Prostate gland (tissue), 2 donors: ENCODE measurements at regions not wholly inside any gene's neighbourhood (a gene's known extent, or its start where the extent isn't known, plus 50 kb on each side); places are given as distances from the start of the nearest gene placed in this dataset.

Experiments
- DNase-seq: peaks from one replicate; pipeline ENCODE4 v3.0.0-alpha.2; 2019; ENCODE audit warnings: low spot score
- H3K27ac ChIP-seq, 2 donors: fragments of 200-600 bp; sonication (generic); 2 replicates each; pipeline ENCODE4 v1.5.1; 2017 to 2019
- H3K27me3 ChIP-seq: fragments of 200-600 bp; sonication (generic); replicated peaks from 2 replicates; pipeline ENCODE4 v1.5.1; 2019; ENCODE audit not compliant: insufficient read depth
- H3K36me3 ChIP-seq, 2 donors: fragments of 200-600 bp; sonication (generic); 1 replicate in 1 of 2; 2 replicates in 1 of 2; pipeline versions ENCODE4 v1.5.1 to v1.8.1; 2017 to 2019
- H3K4me1 ChIP-seq: fragments of 200-600 bp; sonication (generic); replicated peaks from 2 replicates; pipeline ENCODE4 v1.5.1; 2019
- H3K4me3 ChIP-seq, 2 donors: fragments of 200-600 bp; sonication (generic); 2 replicates each; pipeline ENCODE4 v1.5.1; 2017 to 2019
- H3K9me3 ChIP-seq: fragments of 200-600 bp; sonication (generic); 2 replicates; pipeline ENCODE4 v1.5.1; 2017
- CTCF ChIP-seq, 4 experiments: fragments of 200-600 bp in 2 of 4; fragments of 450-650 bp in 2 of 4; sonication (generic) in 2 of 4; IDR thresholded peaks; 1 replicate in 3 of 4; 2 replicates in 1 of 4; pipeline ENCODE4 v1.5.1; 2016 to 2019; ENCODE audit warnings: antibody characterized with exemption in 4 of 4, mild to moderate bottlenecking in 2 of 4, moderate library complexity in 2 of 4
- POLR2A ChIP-seq: fragments of 450-650 bp; IDR thresholded peaks from one replicate; pipeline ENCODE4 v1.6.1; 2016; ENCODE audit warnings: antibody characterized with exemption, mild to moderate bottlenecking
- POLR2AphosphoS5 ChIP-seq: sonication (generic); formaldehyde crosslinking; IDR thresholded peaks from one replicate; pipeline ENCODE4 v1.6.1; 2017; ENCODE audit warnings: antibody characterized with exemption
- WGBS: methylation state at CpG from one replicate; pipeline ENCODE4 v1.1.5; 2018; 5-methylcytosine and 5-hydroxymethylcytosine counted together
- intact Hi-C: fragments of 100-400 bp; cut with DNase I; formaldehyde crosslinking; loops from one replicate; pipeline ENCODE4 v1.14.2; 2022

GRCh38 chr1:213649373-213649772, 338.4 kb upstream of the PROX1 start:
- Histone ChIP-seq H3K4me3 (no peak overlapping the region), H3K36me3 (no peaks in the 10 kb centered on the region), H3K27me3 (no peaks in the 10 kb centered on the region), H3K27ac (no peak overlapping the region), H3K9me3 (no peaks in the 10 kb centered on the region), H3K4me1 (no peaks in the 10 kb centered on the region)
- intact Hi-C loops: no loop called here
- WGBS: 57% methylated on average over 10 of the region's 10 CpGs
- TF ChIP-seq CTCF (IDR thresholded peaks at IDR 0.05): no peak
- no peak for TF ChIP-seq POLR2A
- TF ChIP-seq POLR2AphosphoS5: no peak
- no peak for DNase-seq

GRCh38 chr1:213650603-213651002, 337.2 kb upstream of the PROX1 start:
- no peaks in the 10 kb centered on the region for H3K27me3 ChIP-seq
- 58% methylated on average over 2 of the region's 2 CpGs for WGBS
- no peak overlapping the region for H3K4me3 ChIP-seq
- H3K36me3 ChIP-seq: no peaks in the 10 kb centered on the region
- H3K27ac ChIP-seq: no peak overlapping the region
- H3K9me3 ChIP-seq: no peaks in the 10 kb centered on the region
- intact Hi-C loops: no loop called here
- TF ChIP-seq CTCF (IDR thresholded peaks at IDR 0.05) (no peak), POLR2AphosphoS5 (no peak), POLR2A (no peak)
- no peak for DNase-seq
- H3K4me1 ChIP-seq: no peaks in the 10 kb centered on the region

- H3K27me3 ChIP-seq: no peaks in the 10 kb centered on the region
- H3K36me3 ChIP-seq: no peaks in the 10 kb centered on the region
- intact Hi-C loops: no loop called here
- TF ChIP-seq CTCF (IDR thresholded peaks at IDR 0.05) (no peak), POLR2A (no peak), POLR2AphosphoS5 (no peak)
- H3K27ac ChIP-seq: no peak overlapping the region
- H3K9me3 ChIP-seq: no peaks in the 10 kb centered on the region
- WGBS: 76% methylated on average over 4 of the region's 4 CpGs
- no peaks in the 10 kb centered on the region for H3K4me1 ChIP-seq
- no peak overlapping the region for H3K4me3 ChIP-seq
- DNase-seq: no peak
These were observed 336.7 kb upstream of the PROX1 start for GRCh38 chr1:213651077-213651476.

GRCh38 chr1:213652109-213652508, 335.7 kb upstream of the PROX1 start:
- Histone ChIP-seq H3K36me3 (no peaks in the 10 kb centered on the region), H3K4me3 (no peak overlapping the region), H3K9me3 (no peaks in the 10 kb centered on the region), H3K27ac (no peak overlapping the region), H3K4me1 (no peaks in the 10 kb centered on the region), H3K27me3 (no peaks in the 10 kb centered on the region)
- TF ChIP-seq CTCF (IDR thresholded peaks at IDR 0.05): no peak
- no peak for TF ChIP-seq POLR2AphosphoS5
- no peak for TF ChIP-seq POLR2A
- WGBS: 97% methylated on average over 4 of the region's 4 CpGs
- DNase-seq: no peak
- intact Hi-C loops: no loop called here

GRCh38 chr1:213656039-213656438, 331.7 kb upstream of the PROX1 start:
- Histone ChIP-seq H3K4me1 (no peaks in the 10 kb centered on the region), H3K27me3 (no peaks in the 10 kb centered on the region), H3K27ac (no peak overlapping the region), H3K36me3 (no peaks in the 10 kb centered on the region), H3K9me3 (no peaks in the 10 kb centered on the region), H3K4me3 (no peak overlapping the region)
- TF ChIP-seq POLR2AphosphoS5 (no peak), CTCF (IDR thresholded peaks at IDR 0.05) (no peak), POLR2A (no peak)
- DNase-seq: no peak
- 83% methylated on average over 3 of the region's 3 CpGs for WGBS
- intact Hi-C loops: no loop called here
